Panc1 (cell line): ENCODE measurements at regions not wholly inside any gene's neighbourhood (a gene's known extent, or its start where the extent isn't known, plus 50 kb on each side); places are given as distances from the start of the nearest gene placed in this dataset.

ENCODE experiments used
- ATAC-seq: fragments of 200-7000 bp; cut with Tn5 transposase; 2 replicates; pipeline ENCODE4 v1.9.1; 2020; ENCODE audit warnings: mild to moderate bottlenecking, moderate library complexity
- BruUV-seq: library from RNA; stranded (reverse); fragments of 400-500 nt; replicated peaks from 2 replicates; lab custom pipeline; 2021; lab: Mats Ljungman, UMichigan
- CTCF ChIA-PET: fragments of 300-600 bp; sonication (Branson Sonifier 250); formaldehyde crosslinking; loops from one replicate; lab custom pipeline; 2022; ENCODE audit warnings: antibody characterized with exemption; lab: Charles Lee
- POLR2A ChIA-PET: fragments of 300-600 bp; sonication (Branson Sonifier 250); formaldehyde crosslinking; loops from one replicate; lab custom pipeline; 2022; ENCODE audit warnings: antibody characterized with exemption; lab: Charles Lee
- DNase-seq: peaks from one replicate; pipeline ENCODE4 v3.0.0-alpha.2; 2010; ENCODE audit warnings: low read depth, low spot score
- H3K27ac ChIP-seq: 2 replicates; pipeline ENCODE4 v1.5.1; 2011; ENCODE audit warnings: mild to moderate bottlenecking, low read length, inconsistent platforms
- H3K27me3 ChIP-seq: fragments of 200-500 bp; sonication (Bioruptor generic); 2 replicates; pipeline ENCODE4 v1.6.0; 2014; ENCODE audit warnings: low read length, inconsistent platforms; ENCODE audit not compliant: control insufficient read depth, insufficient read depth
- H3K36me3 ChIP-seq: fragments of 200-500 bp; sonication (Bioruptor generic); 2 replicates; pipeline ENCODE4 v1.5.1; 2014; ENCODE audit warnings: inconsistent platforms, mild to moderate bottlenecking, low read length, moderate library complexity; ENCODE audit not compliant: control insufficient read depth, insufficient read depth
- H3K4me1 ChIP-seq: 2 replicates; pipeline ENCODE4 v1.5.1; 2011; ENCODE audit warnings: inconsistent platforms, mild to moderate bottlenecking, low read length, moderate library complexity; ENCODE audit not compliant: control insufficient read depth, insufficient read depth
- H3K4me3 ChIP-seq, 2 experiments: 2 replicates each; pipeline ENCODE4 v1.5.1; 2011 to 2012; ENCODE audit warnings: low read depth in 2 of 2, low read length in 2 of 2, mild to moderate bottlenecking in 2 of 2, inconsistent platforms in 1 of 2, moderate library complexity in 1 of 2
- H3K9me3 ChIP-seq: fragments of 200-500 bp; sonication (Bioruptor generic); 2 replicates; pipeline ENCODE4 v1.5.1; 2014; ENCODE audit warnings: low read depth, mild to moderate bottlenecking, inconsistent platforms, low read length, moderate library complexity; ENCODE audit not compliant: control insufficient read depth, insufficient read depth
- POLR2AphosphoS5 ChIP-seq: IDR thresholded peaks from 2 replicates; pipeline ENCODE4 v1.6.1; 2012; ENCODE audit warnings: mild to moderate bottlenecking, low read depth, low read length, moderate library complexity
- REST ChIP-seq, 2 experiments: IDR thresholded peaks; 2 replicates each; pipeline ENCODE4 v1.6.1; 2011 to 2012; ENCODE audit warnings: low read depth in 2 of 2, control low read depth in 1 of 2, low read length in 1 of 2, mild to moderate bottlenecking in 1 of 2, moderate library complexity in 1 of 2; ENCODE audit not compliant: insufficient read depth in 1 of 2
- SIN3A ChIP-seq: IDR thresholded peaks from 2 replicates; pipeline ENCODE4 v1.6.1; 2012; ENCODE audit warnings: low read depth, mild to moderate bottlenecking, low read length, moderate library complexity, borderline replicate concordance; ENCODE audit not compliant: insufficient read depth
- TCF7L2 ChIP-seq: IDR thresholded peaks from 2 replicates; pipeline ENCODE4 v1.6.1; 2011; ENCODE audit warnings: mild to moderate bottlenecking, low read depth, low read length, inconsistent platforms
- in situ Hi-C: cut with HindIII; loops from 2 replicates; pipeline ENCODE4 v1.10.0; 2016; ENCODE audit warnings: low sequenced_read_pairs, low pct_unique_long_range_greater_than_20kb
- intact Hi-C: fragments of 100-400 bp; cut with micrococcal nuclease; formaldehyde crosslinking; loops from one replicate; pipeline ENCODE4 v1.10.0; 2022; ENCODE audit not compliant: unreplicated experiment
- TF ChIP-seq, protein P1 (sequence below): fragments of 450-650 bp; IDR thresholded peaks from 2 replicates; pipeline ENCODE4 v1.5.1; 2017; ENCODE audit warnings: mild to moderate bottlenecking

DNA sequence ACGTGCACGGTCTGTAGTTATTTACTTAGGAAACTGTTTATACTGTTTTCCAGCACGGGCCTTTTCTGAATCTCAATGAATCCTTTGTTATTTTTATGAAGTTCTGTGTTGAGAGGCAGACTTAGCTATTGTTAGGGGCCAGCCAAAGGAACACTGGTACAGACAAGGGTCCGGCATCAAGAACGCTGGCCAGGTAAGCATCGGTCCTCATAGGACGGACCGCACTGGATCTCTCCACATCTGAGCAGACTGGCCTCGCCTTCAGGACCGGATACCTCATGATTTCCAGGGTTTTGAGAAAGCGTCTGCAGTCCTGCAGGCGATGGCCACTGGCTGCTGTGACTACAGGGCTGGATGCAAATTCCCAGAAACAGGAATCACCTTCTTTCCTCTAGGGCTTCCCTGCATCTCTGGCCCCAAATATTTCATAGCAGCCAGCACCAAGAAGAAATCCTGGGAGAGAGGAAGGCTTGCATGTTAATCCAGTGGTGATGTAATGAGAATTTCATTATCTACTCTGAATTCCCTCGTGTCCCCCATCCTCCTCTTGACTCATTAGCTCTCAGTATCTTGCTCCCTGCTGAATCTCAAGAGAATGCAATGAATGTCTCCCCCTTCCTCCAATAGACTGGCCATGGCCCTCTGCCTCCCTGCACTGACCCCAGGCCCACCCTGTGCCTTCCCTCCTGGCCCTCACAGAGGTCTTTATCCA lies 325.4 kb upstream of the NPVF start:
- no TSS peak for BruUV-seq

GRCh38 chr7:25557379-25557917 lies 329.2 kb upstream of the NPVF start:
- CTCF ChIA-PET, result no interaction called here
- no peaks in the 10 kb centered on the region for H3K36me3 ChIP-seq
- H3K4me3 ChIP-seq, result no peak overlapping the region
- H3K27me3 ChIP-seq, result peaks cover 15% of the 10 kb centered on the region; the same call in 1 of the 2 replicates
- no peak overlapping the region for H3K27ac ChIP-seq
- TF ChIP-seq POLR2AphosphoS5, result no peak
- no peak for TF ChIP-seq REST (IDR thresholded peaks at IDR 0.05; ENCODE audit: insufficient read depth in 1 of 2, low read depth in 2 of 2, low read length in 1 of 2)
- TF ChIP-seq TCF7L2, result no peak
- TF ChIP-seq, protein P1, sequence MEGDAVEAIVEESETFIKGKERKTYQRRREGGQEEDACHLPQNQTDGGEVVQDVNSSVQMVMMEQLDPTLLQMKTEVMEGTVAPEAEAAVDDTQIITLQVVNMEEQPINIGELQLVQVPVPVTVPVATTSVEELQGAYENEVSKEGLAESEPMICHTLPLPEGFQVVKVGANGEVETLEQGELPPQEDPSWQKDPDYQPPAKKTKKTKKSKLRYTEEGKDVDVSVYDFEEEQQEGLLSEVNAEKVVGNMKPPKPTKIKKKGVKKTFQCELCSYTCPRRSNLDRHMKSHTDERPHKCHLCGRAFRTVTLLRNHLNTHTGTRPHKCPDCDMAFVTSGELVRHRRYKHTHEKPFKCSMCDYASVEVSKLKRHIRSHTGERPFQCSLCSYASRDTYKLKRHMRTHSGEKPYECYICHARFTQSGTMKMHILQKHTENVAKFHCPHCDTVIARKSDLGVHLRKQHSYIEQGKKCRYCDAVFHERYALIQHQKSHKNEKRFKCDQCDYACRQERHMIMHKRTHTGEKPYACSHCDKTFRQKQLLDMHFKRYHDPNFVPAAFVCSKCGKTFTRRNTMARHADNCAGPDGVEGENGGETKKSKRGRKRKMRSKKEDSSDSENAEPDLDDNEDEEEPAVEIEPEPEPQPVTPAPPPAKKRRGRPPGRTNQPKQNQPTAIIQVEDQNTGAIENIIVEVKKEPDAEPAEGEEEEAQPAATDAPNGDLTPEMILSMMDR, result no peak
- no peak for TF ChIP-seq SIN3A
- no TSS peak for BruUV-seq
- H3K4me1 ChIP-seq, result no peaks in the 10 kb centered on the region
- POLR2A ChIA-PET, result no interaction called here
- DNase-seq (no peak), ATAC-seq (no peak)
- in situ Hi-C loops (no loop called here), intact Hi-C loops (no loop called here)
- no peaks in the 10 kb centered on the region for H3K9me3 ChIP-seq

More for the DNA sequence above, 325.4 kb upstream of the NPVF start:
- CTCF ChIA-PET, result no interaction called here
- Histone ChIP-seq H3K27ac (no peak overlapping the region), H3K4me1 (no peaks in the 10 kb centered on the region), H3K9me3 (no peaks in the 10 kb centered on the region), H3K27me3 (peaks cover 4% of the 10 kb centered on the region; the same call in 1 of the 2 replicates), H3K36me3 (no peaks in the 10 kb centered on the region), H3K4me3 (no peak overlapping the region)
- DNase-seq (no peak), ATAC-seq (no peak)
- in situ Hi-C loops, result no loop called here
- intact Hi-C loops, result no loop called here
- POLR2A ChIA-PET, result no interaction called here
- TF ChIP-seq POLR2AphosphoS5 (no peak), REST (IDR thresholded peaks at IDR 0.05; ENCODE audit: insufficient read depth in 1 of 2, low read depth in 2 of 2, low read length in 1 of 2) (no peak), SIN3A (no peak), TCF7L2 (no peak)
- TF ChIP-seq, protein P1, result no peak
